GM12873 (cell line): ENCODE measurements at regions not wholly inside any gene's neighbourhood (a gene's known extent, or its start where the extent isn't known, plus 50 kb on each side); places are given as distances from the start of the nearest gene placed in this dataset.

Experiments used
- CTCF ChIP-seq: IDR thresholded peaks from 2 replicates; pipeline ENCODE4 v1.5.1; 2012; ENCODE audit warnings: low read depth, mild to moderate bottlenecking, moderate library complexity, low read length, control low read depth; ENCODE audit not compliant: insufficient read depth; ENCODE audit errors: missing control alignments

- no peak for TF ChIP-seq CTCF
These were observed 276.8 kb downstream of the PIK3C3 start for GRCh38 chr18:42231796-42232195.

GRCh38 chr18:42233908-42234307, 278.9 kb downstream of the PIK3C3 start:
- no peak for TF ChIP-seq CTCF

- no peak for TF ChIP-seq CTCF
These were observed 287.7 kb downstream of the PIK3C3 start for GRCh38 chr18:42242758-42243157.

GRCh38 chr18:42245137-42245536, 290.1 kb downstream of the PIK3C3 start:
- no peak for TF ChIP-seq CTCF

GRCh38 chr18:42255908-42256765, 301.1 kb downstream of the PIK3C3 start:
- no peak for TF ChIP-seq CTCF

- no peak for TF ChIP-seq CTCF
These were observed 303.4 kb downstream of the PIK3C3 start for GRCh38 chr18:42258301-42258965.

GRCh38 chr18:42261731-42262130, 306.7 kb downstream of the PIK3C3 start:
- TF ChIP-seq CTCF: no peak
